ENCODE measurements at regions not wholly inside any gene's neighbourhood (a gene's known extent, or its start where the extent isn't known, plus 50 kb on each side); places are given as distances from the start of the nearest gene placed in this dataset.
"Not testable (repeated sequence)": the region's sequence is repeated elsewhere in the genome, so short reads cannot be mapped to it uniquely, and the experiment has no call there.

- no peak for DNase-seq
Measured at GRCh38 chr2:22035361-22035830, 911.6 kb downstream of the TDRD15 start.

- no peak for DNase-seq
Measured at GRCh38 chr2:22037274-22037673, 913.5 kb downstream of the TDRD15 start.

GRCh38 chr2:22043784-22044183 lies 920.0 kb downstream of the TDRD15 start:
- no peak for DNase-seq

- DNase-seq: no peak
Measured at GRCh38 chr2:22055784-22056620, 932.2 kb downstream of the TDRD15 start.

GRCh38 chr2:22056621-22057132 lies 932.9 kb downstream of the TDRD15 start:
- DNase-seq: no peak

- DNase-seq: no peak
Measured at GRCh38 chr2:22062679-22063078, 938.9 kb downstream of the TDRD15 start.

GRCh38 chr2:22076454-22076853 lies 952.7 kb downstream of the TDRD15 start:
- no peak for DNase-seq

DNA sequence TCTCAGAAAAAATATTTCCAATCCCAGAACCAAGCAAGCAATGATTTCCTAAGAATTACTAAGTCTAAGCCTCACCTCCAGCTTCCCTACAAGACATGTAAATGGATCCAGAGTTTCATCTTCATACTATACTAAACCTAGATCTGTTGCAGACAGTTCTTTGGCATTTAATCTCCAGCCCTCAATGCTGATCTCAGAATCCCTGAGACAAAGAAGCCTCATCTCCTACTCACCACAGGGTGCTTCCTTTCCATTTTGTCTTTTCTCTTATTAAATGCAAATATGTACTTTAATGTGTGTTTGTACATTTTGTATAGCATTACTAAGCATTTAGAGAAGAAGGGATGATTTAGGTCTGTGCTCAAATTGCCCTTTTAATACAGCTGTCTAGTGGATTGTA lies 954.9 kb downstream of the TDRD15 start:
- no peak for DNase-seq

DNA sequence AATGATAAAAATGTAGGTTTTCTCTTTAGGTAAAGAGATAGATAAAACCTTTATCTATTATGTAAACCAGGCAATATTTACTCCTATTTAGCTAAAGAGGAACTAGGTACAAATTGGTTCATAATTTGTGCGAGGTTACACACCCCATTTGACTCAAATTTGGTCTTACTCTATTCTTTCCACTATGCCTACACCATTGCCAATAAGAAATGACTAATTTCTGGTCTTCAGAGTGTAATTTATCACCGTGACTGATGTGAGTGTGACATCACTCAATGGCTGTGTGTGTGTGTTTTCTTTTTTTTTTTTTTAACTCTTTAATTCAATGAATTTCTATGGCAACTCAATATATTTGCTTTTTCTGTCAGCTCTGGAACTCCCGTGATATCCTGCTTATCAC lies 955.8 kb downstream of the TDRD15 start:
- no peak for DNase-seq

- no peak for DNase-seq
Measured at GRCh38 chr2:22086726-22087125, 963.0 kb downstream of the TDRD15 start.

GRCh38 chr2:22103617-22104016 lies 979.8 kb downstream of the TDRD15 start:
- DNase-seq: not testable (repeated sequence)

DNA sequence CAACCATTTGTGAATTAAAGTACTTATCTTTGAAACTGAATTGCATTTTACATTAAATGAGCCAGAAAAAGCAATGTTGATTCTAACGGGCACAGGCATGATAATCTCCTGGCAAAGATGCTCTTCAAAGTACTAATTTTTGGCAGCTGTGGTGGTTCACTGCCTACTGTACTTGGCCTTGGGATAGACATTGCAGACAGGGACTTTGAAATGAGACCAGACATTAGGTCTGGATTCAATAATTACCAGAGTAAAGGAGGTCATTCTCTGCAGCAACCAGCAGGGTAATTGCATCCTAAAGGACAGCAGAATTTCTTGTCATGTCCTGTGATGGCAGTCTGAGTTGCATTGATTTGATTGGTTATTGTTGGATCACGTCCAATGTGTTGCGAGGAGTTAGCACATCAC lies 986.5 kb downstream of the TDRD15 start:
- DNase-seq: no peak

GRCh38 chr2:22124003-22124402 lies 1000.2 kb downstream of the TDRD15 start:
- no peak for DNase-seq

DNA sequence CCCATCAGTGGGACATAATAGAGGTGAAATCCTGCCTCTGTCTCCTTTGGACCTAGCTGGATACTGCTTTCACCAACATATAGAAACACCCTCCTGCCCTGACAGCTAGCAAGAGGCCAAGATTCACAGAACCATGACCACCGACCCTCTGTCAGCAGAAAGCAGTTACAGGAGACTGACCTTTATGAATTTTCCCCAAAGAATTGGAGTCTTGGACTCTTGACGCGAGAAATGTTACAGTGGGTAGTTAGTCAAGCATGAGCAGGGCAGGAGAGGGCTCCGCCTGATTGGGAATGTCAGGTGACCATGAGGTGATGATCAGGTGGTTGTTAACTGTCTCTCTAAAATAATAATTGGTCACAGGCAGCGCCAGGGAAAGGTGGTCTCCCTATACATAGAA lies 1002.3 kb downstream of the TDRD15 start:
- no peak for DNase-seq

- no peak for DNase-seq
Measured at GRCh38 chr2:22126978-22127377, 1003.2 kb downstream of the TDRD15 start.

DNA sequence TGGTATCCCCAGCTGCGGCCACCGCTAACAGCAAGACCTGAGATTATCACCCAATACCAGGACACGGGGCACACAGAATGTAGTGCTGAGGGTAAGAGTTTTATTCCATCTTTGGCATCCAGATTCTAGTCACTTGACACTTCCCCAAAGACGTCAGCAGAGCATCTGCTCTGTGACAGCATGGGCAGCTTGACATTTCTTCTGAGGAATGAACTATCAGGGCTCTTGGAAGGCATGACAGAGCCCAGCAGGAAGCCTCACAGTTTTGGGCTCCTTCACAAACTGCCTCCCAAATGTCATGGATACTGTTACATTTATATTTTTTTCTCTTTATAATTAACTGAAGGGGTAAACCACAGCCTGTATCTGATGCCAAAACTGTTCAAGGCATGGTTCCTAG lies 1010.7 kb downstream of the TDRD15 start:
- DNase-seq: no peak

DNA sequence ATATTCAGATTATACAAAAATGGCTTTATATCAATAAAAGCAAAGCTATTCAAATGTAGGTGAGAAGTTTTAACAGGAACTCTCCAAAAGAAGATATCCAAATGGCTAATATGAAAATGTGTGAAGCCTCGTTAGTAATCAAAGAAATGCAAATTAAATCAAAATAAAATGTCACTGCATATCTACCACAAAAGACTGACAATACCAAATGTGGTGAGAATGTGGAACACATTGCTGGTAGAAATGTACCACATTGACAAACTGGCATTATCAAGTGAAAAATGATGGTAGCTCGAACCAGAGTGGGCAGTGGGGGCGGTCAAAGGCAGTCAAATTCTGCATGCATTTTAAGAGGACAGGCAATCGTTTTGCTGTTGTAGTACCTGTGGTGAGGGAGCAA lies 1012.7 kb downstream of the TDRD15 start:
- DNase-seq: no peak

- DNase-seq: no peak
Measured at GRCh38 chr2:22143840-22144239, 1020.1 kb downstream of the TDRD15 start.

GRCh38 chr2:22153931-22154613 lies 1030.3 kb downstream of the TDRD15 start:
- DNase-seq: no peak

DNA sequence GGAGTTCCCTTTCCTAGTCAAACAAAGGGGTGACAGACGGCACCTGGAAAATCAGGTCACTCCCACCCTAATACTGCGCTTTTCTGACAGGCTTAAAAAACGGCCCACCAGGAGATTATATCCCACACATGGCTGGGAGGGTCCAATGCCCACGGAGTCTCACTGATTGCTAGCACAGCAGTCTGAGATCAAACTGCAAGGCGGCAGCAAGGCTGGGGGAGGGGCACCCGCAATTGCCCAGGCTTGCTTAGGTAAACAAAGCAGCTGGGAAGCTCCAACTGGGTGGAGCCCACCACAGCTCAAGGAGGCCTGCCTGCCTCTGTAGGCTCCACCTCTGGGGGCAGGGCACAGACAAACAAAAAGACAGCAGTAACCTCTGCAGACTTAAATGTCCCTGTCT lies 1032.9 kb downstream of the TDRD15 start:
- not testable (repeated sequence) for DNase-seq

DNA sequence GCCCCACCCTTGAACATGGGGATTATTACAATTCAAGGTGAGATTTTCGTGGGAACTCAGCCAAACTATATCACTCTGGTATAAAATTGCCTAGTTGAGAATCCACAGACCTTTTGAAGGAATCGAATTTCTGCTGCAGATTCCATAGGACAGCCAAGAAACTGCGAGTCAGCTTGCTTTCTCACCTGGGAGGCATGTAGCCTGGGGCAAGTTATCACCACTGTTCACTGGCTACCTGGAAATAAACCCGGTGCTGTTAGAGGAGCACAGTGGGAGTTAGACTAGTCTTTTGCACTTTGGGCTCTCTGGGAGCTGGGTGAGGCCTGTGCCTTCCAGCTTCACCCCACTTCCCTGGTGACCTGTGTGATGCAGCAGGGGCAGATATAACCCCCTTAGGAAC lies 1043.5 kb downstream of the TDRD15 start:
- DNase-seq: no peak

GRCh38 chr2:22175003-22175402 lies 1051.2 kb downstream of the TDRD15 start:
- DNase-seq: no peak

DNA sequence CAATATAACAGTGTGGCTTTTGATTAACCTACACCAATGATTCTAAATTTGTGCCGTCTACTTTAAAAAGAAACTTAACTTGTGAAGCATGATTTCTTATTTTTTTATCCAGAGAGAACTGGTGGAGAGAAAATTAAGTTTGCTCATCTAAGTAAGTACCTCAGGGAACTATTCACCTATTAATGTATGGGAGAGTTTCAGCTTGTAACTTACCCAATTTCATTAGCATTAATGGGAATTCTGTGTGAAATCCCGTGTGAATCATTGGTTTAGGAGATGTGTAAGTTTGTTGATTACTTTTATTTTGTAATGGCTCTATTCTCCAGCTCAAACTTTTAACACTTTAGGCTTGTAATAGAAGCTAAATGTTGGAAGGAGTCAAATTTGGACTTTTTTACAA lies 1061.5 kb downstream of the TDRD15 start:
- DNase-seq: no peak

DNA sequence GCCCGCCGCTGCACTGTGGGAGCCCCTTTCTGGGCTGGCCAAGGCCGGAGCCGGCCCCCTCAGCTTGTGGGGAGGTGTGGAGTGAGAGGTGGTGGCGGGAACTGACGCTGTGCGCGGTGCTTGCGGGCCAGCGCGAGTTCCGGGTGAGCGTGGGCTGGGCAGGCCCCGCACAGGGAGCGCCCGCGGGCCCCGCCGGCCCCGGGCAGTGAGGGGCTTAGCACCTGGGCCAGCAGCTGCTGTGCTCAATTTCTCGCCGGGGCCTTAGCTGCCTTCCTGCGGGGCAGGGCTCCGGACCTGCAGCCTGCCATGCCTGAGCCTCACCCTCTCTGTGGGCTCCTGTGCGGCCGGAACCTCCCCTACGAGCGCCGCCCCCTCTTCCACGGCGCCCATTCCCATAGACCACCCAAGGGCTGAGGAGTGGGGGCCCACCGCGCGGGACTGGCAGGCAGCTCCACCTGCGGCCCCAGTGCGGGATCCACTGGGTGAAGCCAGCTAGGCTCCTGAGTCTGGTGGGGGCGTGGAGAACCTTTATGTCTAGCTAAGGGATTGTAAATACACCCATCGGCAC lies 1062.6 kb downstream of the TDRD15 start:
- not testable (repeated sequence) for DNase-seq

Data from SW 1271 (cell line).